ENCODE measurements at regions not wholly inside any gene's neighbourhood (a gene's known extent, or its start where the extent isn't known, plus 50 kb on each side); places are given as distances from the start of the nearest gene placed in this dataset.

DNA sequence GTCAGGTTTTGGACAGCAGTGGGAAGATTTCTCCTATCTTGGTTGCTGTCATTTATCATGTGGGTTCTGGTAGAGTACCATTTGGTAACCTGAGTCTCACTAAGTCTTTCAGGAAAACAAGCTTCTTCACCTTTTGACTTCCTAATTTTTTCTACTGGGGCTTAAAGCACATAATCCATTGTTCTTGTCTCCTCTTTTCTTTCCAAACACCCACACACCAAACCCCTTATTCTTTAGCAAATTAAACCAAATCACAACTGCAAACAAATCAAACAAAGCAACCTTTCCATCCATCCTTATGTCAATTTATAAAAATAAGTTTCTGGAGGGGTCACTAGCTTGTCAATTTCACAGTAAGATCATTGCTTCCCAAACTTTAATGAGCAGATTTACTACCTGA lies 84.1 kb downstream of the ATP23 start:
- no peak for TF ChIP-seq YY1 (IDR thresholded peaks at IDR 0.05; ENCODE audit: insufficient read depth, insufficient read length)
- TF ChIP-seq ZNF274 (IDR thresholded peaks at IDR 0.05; ENCODE audit: low read depth, low read length): no peak
